ENCODE measurements at regions not wholly inside any gene's neighbourhood (a gene's known extent, or its start where the extent isn't known, plus 50 kb on each side); places are given as distances from the start of the nearest gene placed in this dataset.

DNA sequence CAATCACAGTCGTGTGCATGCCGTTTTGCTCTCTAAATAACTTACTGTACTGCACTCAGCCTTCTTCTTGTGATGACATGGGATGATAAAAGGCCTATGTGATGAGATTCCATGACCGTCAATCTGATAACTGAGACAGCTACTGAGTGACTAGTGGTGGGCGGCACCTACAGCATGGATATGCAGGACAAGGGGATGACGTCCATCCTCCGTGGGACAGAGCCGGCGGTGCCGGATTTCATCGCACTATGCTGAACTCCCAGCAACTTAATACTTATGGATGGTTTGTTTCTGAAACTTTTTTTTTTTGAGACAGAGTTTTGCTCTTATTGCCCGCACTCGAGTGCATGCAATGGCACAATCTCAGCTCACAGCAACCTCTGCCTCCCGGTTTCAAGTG, 146.8 kb upstream of the TSHZ3 start:
- TF ChIP-seq IRF3 (IDR thresholded peaks at IDR 0.05; ENCODE audit: low read depth, low read length) (no peak), EZH2phosphoT487 (IDR thresholded peaks at IDR 0.05; ENCODE audit: borderline replicate concordance, low read depth) (no peak), RAD21 (IDR thresholded peaks at IDR 0.05; ENCODE audit: low read length) (no peak), ELF1 (IDR thresholded peaks at IDR 0.05) (no peak), RCOR1 (IDR thresholded peaks at IDR 0.05; ENCODE audit: low read length) (no peak), POLR2AphosphoS5 (IDR thresholded peaks at IDR 0.05; ENCODE audit: low read depth, low read length) (no peak), EP300 (IDR thresholded peaks at IDR 0.05; ENCODE audit: borderline replicate concordance in 1 of 2, low read depth in 1 of 2, low read length in 1 of 2) (no peak), CHD2 (IDR thresholded peaks at IDR 0.05; ENCODE audit: low read length, partially characterized antibody) (no peak), USF2 (IDR thresholded peaks at IDR 0.05; ENCODE audit: borderline replicate concordance, low read depth, low read length) (no peak), FOXJ3 (CRISPR knock-in tag; IDR thresholded peaks at IDR 0.05) (no peak), TAF1 (IDR thresholded peaks at IDR 0.05; ENCODE audit: borderline replicate concordance, low read depth, low read length) (no peak), SIN3A (IDR thresholded peaks at IDR 0.05; ENCODE audit: borderline replicate concordance, low read depth, low read length) (no peak)
- TF ChIP-seq, protein P1, sequence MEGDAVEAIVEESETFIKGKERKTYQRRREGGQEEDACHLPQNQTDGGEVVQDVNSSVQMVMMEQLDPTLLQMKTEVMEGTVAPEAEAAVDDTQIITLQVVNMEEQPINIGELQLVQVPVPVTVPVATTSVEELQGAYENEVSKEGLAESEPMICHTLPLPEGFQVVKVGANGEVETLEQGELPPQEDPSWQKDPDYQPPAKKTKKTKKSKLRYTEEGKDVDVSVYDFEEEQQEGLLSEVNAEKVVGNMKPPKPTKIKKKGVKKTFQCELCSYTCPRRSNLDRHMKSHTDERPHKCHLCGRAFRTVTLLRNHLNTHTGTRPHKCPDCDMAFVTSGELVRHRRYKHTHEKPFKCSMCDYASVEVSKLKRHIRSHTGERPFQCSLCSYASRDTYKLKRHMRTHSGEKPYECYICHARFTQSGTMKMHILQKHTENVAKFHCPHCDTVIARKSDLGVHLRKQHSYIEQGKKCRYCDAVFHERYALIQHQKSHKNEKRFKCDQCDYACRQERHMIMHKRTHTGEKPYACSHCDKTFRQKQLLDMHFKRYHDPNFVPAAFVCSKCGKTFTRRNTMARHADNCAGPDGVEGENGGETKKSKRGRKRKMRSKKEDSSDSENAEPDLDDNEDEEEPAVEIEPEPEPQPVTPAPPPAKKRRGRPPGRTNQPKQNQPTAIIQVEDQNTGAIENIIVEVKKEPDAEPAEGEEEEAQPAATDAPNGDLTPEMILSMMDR (IDR thresholded peaks at IDR 0.05): no peak
- TF ChIP-seq, protein P2, sequence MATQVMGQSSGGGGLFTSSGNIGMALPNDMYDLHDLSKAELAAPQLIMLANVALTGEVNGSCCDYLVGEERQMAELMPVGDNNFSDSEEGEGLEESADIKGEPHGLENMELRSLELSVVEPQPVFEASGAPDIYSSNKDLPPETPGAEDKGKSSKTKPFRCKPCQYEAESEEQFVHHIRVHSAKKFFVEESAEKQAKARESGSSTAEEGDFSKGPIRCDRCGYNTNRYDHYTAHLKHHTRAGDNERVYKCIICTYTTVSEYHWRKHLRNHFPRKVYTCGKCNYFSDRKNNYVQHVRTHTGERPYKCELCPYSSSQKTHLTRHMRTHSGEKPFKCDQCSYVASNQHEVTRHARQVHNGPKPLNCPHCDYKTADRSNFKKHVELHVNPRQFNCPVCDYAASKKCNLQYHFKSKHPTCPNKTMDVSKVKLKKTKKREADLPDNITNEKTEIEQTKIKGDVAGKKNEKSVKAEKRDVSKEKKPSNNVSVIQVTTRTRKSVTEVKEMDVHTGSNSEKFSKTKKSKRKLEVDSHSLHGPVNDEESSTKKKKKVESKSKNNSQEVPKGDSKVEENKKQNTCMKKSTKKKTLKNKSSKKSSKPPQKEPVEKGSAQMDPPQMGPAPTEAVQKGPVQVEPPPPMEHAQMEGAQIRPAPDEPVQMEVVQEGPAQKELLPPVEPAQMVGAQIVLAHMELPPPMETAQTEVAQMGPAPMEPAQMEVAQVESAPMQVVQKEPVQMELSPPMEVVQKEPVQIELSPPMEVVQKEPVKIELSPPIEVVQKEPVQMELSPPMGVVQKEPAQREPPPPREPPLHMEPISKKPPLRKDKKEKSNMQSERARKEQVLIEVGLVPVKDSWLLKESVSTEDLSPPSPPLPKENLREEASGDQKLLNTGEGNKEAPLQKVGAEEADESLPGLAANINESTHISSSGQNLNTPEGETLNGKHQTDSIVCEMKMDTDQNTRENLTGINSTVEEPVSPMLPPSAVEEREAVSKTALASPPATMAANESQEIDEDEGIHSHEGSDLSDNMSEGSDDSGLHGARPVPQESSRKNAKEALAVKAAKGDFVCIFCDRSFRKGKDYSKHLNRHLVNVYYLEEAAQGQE (IDR thresholded peaks at IDR 0.05; ENCODE audit: low read depth, low read length): no peak

All from SK-N-SH (cell line).